Urothelium cell line (cell line): ENCODE measurements at regions not wholly inside any gene's neighbourhood (a gene's known extent, or its start where the extent isn't known, plus 50 kb on each side); places are given as distances from the start of the nearest gene placed in this dataset.

ENCODE experiments used
- DNase-seq: peaks from one replicate; pipeline ENCODE4 v3.0.0; 2011; ENCODE audit warnings: low spot score, mixed read lengths
- FAIRE-seq: peaks from 2 replicates; lab custom pipeline; 2011; peaks lifted over from hg19 to GRCh38; lab: Jason Lieb, UNC

DNA sequence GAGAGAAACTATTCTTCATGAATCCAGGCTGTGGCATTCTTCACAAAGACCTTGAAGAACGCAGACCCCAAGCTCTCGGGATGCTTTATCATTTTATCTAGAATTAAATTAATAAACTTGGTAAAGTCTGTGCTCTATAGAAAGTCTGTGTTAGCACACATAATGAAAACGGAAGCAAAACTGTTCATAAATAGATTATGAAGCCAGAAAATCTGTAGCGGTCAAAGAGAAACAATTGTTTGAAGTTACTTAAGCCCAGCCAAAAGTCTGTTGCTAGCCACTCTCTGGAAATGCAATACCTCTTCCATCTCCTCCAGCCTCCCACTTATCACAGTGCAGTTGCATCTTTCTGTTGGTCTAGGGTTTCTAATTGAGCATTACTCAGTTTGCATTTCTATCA is 375.9 kb downstream of the KIF4B start:
- FAIRE-seq (no peak), DNase-seq (no peak)

DNA sequence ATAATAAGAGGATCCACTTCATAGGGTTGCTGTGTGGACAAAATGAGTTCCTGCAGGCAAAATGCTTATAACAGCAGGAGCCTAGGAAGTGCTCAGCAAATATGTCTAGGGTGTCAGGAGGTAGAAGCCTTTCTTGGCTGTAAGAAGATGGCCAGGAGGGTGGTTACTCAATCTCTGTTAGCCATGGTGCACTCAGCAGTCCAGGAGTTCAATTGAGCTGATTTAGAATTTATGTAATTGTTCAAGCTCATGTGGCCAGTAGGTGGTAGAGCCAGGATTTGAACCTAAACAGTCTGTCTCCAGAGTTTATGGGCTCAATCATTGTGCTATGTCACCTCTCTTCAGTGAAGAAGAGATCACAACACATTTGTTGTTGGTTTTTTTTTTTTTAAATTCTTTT is 381.2 kb downstream of the KIF4B start:
- FAIRE-seq = no peak

DNA sequence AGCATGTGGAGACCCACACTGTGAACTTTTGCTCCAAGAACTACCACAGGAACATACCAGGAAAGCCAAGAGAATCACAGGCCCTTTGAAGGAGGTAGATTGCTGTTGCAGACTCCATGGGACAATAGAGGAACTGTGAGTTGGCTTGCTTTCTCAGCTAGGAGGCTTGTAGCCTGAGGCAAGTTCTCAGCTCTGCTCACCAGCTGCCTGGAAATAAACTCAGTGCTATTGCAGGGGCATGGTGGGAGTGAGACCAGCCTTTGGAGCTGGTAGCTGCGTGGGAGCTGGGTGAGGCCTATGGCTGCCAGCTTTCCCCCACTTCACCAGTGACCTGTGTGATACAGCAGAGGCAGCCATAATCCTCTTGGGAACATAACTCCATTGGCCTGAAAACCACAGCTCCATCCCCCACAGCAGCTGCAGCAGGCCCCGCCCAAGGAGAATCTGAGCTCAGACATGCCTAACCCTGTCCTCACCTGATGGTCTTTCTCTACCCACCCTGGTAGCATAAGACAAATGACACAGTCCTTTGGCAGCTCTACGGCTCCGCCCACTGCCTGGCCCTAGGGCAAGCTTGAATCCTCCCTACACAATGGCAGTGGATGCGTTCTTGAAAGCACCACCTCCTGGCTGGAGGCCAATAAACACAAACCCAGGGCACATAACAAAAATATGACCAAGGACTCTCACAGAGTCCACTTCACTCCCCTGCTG is 389.5 kb downstream of the KIF4B start:
- peak; percentile 74 for FAIRE-seq
- DNase-seq = peak; percentile 11

More for the DNA sequence above, 381.2 kb downstream of the KIF4B start:
- DNase-seq = no peak

DNA sequence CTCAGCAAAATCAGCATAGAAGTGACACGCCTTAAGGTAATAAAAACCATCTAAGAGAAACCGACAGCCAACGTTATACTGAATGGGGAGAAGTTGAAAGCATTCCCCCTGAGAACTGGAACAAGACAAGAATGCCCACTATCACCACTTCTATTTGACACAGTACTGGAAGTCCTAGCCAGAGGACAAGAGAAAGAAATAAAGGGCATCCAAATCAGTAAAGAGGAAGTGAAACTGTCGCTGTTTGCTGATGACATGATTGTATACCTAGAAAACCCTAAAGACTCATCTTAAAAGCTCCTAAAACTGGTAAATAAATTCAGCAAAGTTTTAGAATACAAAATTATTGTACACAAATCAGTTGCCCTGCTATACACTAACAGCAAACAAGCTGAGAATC is 393.3 kb downstream of the KIF4B start:
- FAIRE-seq (no peak), DNase-seq (no peak)

DNA sequence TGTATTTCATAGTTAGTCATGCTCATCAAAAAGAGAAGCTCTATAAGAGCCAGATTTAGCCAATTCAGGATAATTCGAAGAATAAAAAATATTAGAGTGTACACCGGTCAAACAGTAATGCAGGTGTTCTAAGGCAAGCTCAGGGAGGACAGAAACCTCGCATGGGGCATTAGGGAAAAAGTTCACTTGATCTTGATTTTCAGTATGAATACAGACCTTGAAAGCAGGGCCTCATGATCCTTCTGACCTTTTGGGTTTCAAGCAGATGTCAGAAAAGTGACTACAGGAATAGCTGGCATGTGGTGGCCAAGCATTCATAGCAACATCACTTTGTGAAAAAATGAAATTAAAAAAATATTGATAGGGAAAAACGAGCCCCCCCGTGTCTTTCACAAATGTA is 394.9 kb downstream of the KIF4B start:
- DNase-seq = no peak
- FAIRE-seq = no peak

DNA sequence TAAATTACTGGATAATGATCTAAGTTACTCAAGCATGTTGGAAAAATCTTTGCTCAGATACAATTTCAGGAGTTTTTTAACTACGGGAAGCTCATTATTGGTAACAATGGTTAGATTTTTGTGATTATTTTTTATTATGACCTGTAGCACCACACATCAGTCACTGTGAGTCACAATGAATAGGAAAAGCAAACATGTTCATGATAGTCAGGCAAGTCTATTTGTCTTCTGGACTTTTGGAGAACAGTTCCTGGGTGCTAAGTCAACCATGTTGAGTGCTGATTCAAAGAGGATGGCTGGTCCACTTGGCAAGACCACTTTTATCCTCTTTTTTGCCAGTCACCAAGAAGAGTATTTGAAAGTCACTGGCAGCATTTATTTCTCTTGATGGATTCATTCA is 403.2 kb downstream of the KIF4B start:
- FAIRE-seq = no peak
- no peak for DNase-seq

DNA sequence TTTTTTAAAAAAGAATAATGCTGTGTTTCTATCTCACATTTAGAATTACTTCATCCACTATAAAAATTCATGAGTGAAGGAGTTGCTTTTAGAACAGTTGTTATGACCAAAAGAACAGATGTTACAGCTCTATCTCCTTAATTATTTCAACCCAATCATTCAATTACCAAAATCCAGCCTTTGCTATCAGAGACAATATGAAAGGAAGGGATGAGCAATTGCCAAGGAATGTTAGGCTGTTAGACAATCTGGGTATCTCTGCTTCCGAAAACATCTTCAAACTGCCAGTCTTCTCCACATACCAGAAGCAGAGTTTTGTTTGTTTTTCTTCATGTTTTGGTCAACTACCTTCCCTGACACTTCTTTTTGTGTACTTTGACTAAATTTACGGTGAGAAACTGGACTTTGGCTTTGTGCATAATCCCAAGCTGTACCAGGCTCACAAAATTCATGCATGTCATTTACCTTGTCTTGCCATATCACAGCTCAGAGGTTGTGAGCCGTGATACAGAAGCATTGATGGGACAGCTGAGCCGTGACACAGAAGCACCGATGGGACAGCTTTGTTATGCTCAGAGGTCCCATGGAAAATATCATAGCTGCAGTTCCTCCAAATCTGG is 405.5 kb downstream of the KIF4B start:
- DNase-seq = peak; percentile 11
- FAIRE-seq = no peak

DNA sequence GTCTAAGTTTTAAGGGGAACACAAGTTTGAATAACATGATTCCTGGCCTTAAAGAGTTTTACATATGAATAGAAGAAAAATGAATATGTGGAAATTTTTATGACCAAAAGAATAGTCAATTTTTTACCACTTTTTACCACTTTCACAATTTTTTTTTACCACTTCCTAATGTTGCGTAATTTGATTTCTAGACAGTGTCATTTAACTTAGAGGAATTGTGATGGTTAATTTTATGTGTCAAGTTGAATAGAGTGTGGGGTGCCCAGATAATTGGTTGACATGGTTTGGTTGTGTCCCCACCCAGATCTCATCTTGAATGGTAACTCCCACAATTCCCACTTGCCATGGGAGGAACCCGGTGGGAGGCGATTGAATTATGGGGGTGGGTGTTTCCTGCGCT is 416.6 kb downstream of the KIF4B start:
- no peak for DNase-seq
- no peak for FAIRE-seq

DNA sequence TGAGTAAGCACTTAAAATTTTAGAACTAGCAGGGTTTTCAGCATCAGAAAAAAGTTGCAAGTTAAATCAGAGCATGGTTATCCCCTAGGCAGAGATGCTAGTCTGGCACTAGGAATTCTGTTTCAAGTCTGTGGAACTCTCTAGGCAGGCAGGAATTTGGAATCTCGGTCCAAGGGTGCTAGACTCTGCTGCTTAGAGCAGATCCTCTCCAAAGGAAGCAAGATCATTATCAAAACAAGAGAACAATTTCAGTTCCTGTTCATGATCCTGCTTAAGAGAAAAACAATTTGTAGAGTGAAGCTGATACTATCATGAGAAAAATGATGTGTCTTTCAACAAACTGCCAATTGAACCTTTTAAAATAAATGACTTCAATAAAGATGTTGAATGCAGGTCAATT is 420.7 kb downstream of the KIF4B start:
- DNase-seq (no peak), FAIRE-seq (no peak)

DNA sequence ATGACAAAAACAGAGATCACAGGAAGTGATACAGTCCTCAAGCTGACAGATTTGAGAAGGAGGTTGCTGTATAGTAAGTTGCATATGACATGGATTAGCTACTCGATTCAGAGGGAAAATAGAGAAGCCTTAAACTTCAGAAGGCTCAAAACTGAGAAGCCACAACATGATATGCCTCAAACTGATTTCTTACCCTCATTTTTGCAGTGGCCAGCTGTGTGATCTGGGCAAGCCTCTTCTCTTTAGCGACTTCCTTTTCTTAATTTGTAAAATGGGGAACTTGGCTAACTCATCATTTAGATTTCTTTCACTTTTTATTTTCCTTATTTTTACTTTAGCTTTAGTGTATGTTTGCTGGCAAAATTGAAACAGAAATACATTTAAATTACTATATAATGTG is 421.1 kb downstream of the KIF4B start:
- DNase-seq (no peak), FAIRE-seq (no peak)

DNA sequence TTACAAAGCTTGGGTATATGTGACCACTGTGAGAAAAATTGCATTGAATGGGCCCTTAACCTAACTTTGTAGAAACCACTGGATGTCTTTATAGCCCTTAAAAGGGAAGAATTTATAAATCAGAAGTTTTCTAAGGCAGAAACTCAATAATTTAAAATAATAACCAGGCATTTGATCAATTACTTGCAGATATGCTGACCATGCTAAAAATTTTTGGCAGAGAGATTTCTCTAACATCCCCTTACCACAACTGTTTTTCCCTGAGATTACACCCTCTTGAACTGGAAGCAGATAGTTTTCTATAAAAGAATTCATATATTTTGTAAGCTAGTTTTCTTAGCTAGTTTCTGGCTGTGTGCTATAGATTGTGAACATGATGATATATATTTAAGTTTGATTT is 428.3 kb downstream of the KIF4B start:
- FAIRE-seq (no peak), DNase-seq (no peak)

DNA sequence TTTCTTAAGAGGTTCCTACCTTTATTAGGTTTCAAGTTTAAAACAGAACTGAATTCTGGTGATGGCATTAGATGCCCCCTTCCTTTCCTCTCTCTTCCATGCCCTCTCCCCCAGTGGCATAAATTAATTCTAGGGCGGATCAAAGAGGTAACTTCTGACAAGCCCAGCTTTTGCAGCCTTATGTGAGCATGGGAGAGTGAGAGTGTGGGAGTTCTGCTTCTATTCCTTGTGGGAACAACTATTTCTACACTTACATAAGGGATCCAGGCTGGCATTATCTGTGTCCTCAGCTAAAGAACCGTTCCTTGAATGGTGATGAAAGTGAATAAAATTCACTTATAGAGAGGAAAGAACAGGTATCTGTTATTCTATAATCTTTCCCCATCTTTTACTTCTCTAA is 437.6 kb downstream of the KIF4B start:
- FAIRE-seq (no peak), DNase-seq (no peak)

DNA sequence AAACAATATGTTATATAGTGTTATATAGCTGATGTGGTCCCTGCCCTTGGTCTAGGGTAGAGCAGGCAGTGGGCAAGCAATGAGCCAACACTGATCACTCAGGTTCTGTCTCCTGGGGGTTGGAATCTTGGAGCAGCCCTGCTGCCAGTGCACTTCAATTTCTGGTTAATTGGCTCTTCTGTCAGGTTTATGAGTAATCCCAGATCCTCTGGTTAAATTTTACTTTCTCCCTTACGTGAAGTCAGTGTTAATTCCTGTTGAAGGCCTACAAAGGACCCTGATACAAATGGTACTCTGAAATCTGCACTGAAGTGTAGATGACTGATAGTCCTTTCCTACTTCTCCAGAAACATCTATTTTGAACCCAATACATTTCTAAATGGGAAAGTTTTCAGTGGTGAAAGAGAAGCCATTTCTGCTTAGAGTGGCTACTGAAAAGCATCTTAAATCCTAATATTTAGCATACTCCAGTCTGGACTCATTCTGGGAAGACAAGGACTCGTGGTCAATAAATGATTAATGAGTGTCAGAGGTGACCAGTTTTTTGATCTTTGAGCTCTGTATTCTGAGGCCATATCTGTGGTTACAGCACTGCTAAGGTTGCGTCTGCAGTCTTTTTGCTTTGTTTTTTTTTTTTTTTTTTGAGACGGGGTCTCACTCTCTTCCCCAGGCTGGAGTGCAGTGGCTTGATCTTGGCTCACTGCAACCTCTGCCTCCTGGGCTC is 442.4 kb downstream of the KIF4B start:
- FAIRE-seq (no peak), DNase-seq (no peak)

DNA sequence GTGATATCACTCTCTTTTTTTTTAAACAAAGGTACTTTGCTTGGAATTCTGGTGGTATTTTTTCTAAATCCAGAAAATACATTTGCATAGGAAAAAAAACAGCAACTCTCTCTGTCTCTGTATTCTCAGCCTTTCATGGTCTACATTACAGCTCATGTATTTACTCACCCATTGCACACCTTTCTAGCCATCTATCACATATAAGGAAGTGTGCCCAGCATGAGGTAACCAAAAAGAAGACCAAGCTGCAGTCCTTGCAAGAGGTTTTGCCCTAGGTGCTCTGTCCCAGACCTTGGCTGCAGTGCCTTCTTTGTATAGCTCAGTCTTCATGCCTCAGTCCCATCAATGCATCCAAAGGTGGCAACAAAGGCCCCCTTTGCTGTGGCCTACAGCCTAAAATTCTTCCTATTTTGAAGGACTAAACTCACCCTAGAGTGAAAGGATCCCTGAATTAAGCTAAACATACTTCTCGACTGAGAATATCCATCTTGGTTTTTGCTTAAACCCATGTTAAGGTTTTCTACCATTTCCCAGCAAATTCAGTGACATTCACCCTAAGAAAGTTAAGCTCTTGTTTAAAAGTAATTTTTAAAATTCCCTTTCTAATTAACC is 446.4 kb downstream of the KIF4B start:
- no peak for DNase-seq
- no peak for FAIRE-seq

DNA sequence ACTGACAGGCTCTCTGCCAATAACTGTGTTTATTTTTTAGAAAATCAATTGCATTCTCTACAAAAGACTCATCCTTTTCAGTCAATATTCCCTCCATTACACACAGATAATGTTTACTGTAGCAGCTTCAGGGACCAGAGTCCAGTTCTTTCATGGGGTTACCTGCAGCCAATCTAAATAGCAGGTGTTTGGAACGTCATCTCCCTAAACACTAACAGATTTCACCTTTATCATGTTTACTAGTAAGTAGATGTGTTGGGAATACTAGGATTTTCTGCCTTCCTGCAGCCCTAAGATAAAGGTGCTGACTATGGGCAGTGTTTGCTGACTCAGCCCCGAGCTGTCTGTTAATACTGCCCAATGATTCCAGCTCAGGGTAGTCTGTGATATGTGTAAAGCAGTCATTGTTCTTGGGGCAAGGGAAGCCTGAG is 447.0 kb downstream of the KIF4B start:
- DNase-seq = no peak
- no peak for FAIRE-seq

DNA sequence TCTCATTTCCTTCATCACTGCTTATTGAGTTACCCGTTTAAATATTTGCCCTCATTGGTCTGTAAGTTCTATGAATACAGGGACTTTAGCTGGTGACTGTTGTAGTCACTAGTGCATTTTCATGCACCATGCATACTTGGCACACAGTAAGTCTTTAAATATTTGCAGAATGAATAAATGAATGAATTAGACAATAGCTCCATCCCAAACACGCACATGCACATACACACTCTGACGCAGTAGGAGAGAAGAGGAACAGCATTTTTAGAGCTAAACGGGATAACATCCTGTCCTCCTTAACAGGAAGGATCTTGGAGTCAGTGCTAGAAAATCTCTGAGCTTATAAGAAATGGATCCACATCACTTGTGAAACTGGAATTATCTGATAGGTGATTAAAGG is 447.7 kb downstream of the KIF4B start:
- FAIRE-seq = no peak
- no peak for DNase-seq

DNA sequence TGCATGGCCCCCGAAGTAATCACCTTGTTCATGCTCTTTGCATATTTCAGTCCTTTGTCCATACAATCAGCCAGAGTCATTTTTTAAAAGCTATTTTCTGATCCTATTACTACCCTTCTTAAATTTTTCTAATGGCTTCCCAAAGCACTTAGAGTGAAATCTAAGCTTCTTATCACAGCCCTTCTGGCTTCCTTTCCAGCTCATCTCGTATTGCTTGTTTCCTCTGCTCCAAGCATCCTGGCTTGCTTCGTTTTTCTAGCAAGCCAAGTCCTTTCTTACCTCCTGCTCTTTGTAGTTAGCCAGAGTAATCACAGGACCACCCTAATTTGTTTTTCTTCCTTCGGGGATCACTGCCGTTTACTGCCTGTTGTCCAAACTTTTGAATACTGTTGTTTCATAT is 453.3 kb downstream of the KIF4B start:
- no peak for DNase-seq
- FAIRE-seq = no peak

DNA sequence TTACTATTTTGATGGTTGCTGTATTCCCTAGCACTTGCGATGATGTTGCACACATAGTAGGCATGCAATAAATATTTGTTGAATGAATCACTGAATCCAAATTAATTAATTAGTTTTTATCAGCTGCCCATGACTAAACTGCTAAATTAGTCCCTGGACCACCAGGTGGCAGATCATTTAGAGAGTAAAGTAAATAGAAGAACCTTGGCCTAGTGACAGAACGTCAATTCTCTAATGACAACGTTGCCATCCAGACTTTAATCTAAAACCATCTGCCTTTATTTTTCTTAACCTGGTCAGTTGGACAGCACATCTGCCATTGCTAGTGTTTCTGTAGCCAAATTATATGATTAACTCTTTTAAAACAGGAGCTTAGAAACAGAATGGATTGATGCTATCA is 457.5 kb downstream of the KIF4B start:
- no peak for DNase-seq

DNA sequence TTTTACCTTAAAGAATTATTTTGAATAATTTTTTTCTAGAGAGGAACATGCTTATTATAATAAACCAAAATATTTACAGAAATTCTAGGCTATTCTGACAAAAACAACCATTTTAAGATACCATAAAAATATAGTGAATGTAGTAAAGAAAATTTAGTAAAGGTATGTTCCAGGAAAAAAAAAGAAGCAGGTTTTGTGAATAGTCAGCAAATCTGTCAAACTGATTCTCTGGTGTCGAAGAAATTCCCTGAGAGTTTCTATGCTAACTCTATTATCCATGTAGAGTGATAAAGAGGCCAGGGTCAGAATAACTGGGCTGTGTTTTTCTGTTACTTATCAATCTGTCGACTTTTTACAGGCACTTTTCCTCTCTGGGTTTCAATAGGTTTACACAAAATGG is 459.2 kb downstream of the KIF4B start:
- DNase-seq = no peak
- no peak for FAIRE-seq

More for the DNA sequence above, 457.5 kb downstream of the KIF4B start:
- FAIRE-seq = no peak

DNA sequence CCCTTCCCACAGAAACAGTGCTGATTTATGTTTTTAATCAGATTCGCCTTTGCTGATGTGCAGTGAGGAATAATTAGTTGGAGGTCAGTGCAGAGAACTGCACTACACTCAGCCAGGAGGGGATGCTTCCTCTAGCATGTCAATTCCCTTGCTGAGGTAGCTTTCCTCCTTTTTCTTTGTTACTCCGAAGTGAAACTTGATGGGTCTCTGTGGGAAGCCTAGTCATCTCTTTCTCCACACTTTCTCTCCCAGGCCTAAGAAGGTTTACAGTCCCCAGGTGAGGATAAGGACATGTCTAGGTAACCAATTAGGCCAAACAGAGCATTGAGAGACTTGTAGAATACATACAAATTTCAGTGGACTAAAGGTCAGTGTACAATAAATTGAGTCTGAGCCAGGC is 461.8 kb downstream of the KIF4B start:
- DNase-seq (no peak), FAIRE-seq (no peak)

DNA sequence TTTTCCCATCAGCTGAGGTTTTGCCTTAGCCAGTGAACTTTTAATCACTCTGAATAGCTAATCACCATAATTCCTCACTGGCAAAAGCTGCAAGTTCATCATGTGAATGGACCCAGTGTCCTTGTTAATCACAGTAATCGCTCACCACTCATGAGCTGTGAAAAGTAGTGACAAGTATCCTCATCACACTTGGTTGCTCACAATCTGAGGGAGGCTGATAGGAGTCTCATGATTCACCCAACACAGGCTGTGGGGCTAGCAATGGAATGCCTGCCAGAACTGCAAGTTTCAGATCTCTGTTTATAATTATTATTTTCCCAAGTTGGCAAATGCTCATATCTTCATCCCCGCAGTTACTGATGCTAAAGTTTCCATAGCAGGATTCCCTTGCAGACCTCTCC is 467.2 kb downstream of the KIF4B start:
- FAIRE-seq (no peak), DNase-seq (no peak)

DNA sequence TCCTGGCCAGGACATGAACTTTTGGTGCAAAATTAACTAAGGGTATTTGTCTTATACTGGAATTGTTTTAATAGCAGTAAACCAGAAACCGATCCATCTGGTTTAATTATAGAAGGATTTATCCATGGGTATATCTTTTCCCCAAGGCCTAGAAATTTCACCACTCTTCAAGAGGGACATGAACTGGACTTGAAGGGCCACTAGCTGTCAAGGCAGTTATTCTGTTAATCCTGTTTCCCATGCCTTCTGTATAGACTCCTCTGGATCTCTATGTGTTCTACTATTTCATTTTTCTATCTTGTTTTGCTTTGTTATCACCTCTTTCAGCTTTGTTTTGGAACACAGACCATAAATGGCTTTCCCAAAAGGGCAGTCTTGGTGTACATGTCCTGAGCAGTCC is 467.6 kb downstream of the KIF4B start:
- FAIRE-seq = no peak
- DNase-seq = no peak
